GM12865 (cell line): ENCODE measurements at regions not wholly inside any gene's neighbourhood (a gene's known extent, or its start where the extent isn't known, plus 50 kb on each side); places are given as distances from the start of the nearest gene placed in this dataset.
A peak's percentile ranks its signal among the peaks of the same experiment; 100 is the strongest.
"Not testable (repeated sequence)": the region's sequence is repeated elsewhere in the genome, so short reads cannot be mapped to it uniquely, and the experiment has no call there.

Experiments used
- DNase-seq: peaks from one replicate; pipeline ENCODE4 v3.0.0; 2010; ENCODE audit warnings: low read depth
- H3K4me3 ChIP-seq: 2 replicates; pipeline ENCODE4 v1.5.1; 2011; ENCODE audit warnings: mild to moderate bottlenecking, low read depth, low read length, control low read depth
- CTCF ChIP-seq: IDR thresholded peaks from 2 replicates; pipeline ENCODE4 v1.5.1; 2011; ENCODE audit warnings: low read length, control low read depth, low read depth, inconsistent platforms; ENCODE audit not compliant: insufficient read depth; ENCODE audit errors: missing control alignments

GRCh38 chr16:35102780-35103403 is 1643.5 kb downstream of the TP53TG3F start:
- TF ChIP-seq CTCF, result peak; percentile 33
- no peak for DNase-seq
- no peak overlapping the region for H3K4me3 ChIP-seq

- H3K4me3 ChIP-seq, result not testable (repeated sequence)
These were observed 1652.4 kb downstream of the TP53TG3F start for GRCh38 chr16:35111772-35112171.

GRCh38 chr16:35131429-35131828 is 1672.0 kb downstream of the TP53TG3F start:
- no peak for TF ChIP-seq CTCF
- H3K4me3 ChIP-seq, result no peak overlapping the region
- no peak for DNase-seq

More at GRCh38 chr16:35111772-35112171, 1652.4 kb downstream of the TP53TG3F start:
- DNase-seq, result not testable (repeated sequence)

DNA sequence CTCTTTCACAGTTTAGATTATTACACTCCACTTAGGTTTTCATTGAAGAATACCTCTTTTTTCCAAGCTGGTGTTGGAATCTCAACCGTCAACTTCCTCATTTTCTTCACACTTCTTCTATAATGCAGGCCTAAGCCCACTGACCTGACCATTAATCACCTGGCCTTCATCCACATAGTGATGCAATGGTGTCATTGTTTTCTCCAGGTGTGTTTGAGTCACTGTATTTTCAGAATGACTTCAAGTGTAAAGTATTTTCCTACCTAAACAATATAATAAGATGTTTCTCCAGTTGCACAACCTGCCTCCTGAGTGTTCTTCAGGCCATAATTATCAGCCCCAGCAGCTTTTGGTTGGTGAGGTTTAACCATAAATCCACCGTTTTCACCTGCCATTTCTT is 1675.1 kb downstream of the TP53TG3F start:
- no peak for TF ChIP-seq CTCF
- H3K4me3 ChIP-seq, result no peak overlapping the region
- no peak for DNase-seq

DNA sequence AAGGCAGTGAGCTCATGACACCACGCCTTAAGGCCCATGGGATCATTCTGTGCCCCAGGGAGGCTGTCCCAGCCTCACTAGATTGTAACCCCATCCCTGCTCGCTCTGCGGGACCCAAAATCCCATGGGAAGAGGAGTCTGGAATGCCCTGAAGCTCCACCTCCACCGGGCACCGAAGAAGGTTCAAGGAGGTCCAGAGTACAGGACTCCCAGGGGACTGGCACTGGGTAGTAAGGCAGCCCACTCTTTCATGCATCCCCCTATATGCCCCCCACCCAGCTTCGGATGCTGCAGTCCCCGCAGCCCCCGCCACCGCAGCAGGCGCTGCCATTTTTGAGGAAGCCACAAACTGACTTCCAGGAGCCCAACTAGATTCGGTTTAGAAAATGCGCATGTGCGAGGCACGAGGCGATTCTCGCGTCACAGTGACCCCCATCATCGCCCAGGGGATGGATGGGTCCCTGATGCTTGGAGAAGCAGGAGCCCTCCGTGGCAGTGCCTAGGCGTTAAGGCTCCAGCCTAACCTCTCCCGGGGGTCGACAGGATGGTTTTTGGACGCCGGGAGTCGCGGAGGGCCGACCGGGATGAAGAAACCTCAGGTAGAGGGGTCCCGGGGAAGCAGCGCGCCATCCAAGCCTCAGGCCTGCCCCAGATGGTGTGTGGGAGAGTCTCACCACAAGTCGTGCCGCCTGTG is 1681.0 kb downstream of the TP53TG3F start:
- no peak overlapping the region for H3K4me3 ChIP-seq
- DNase-seq, result no peak
- no peak for TF ChIP-seq CTCF

GRCh38 chr16:35141303-35141702 is 1681.9 kb downstream of the TP53TG3F start:
- no peak overlapping the region for H3K4me3 ChIP-seq
- no peak for TF ChIP-seq CTCF
- DNase-seq, result no peak

DNA sequence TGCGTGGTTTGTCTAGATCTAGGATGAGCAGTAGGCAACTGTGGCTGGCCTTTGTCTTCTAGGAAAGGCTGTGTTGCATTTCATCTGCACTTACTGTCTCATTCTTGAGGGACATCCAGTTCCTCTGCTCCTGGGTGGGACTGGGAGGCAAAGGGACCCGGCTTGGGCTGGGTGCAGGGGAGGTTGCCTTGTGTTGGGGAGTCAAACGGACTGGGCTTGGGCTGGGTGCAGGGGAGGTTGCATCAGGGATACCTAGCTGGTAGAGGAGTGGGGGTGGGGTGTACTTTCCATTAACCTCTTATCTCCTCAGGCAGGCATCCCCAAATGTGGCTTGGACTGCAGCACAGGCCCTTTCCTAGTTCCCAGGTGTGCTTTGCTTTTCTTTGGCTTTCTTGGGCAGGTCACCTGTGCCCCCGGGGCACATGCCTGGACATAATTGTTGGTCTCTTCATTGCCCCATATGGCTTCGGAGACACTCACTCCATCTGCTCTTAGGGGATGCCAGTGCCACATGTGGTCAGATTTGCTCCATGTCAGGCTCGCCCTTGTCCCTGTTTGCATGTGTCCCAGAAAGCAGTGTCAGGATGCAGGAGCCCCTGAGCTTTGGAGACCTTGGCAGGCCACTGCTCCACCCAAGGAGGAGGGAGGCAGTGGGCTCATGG is 1682.9 kb downstream of the TP53TG3F start:
- TF ChIP-seq CTCF, result no peak
- no peak for DNase-seq

More for the DNA sequence above, 1682.9 kb downstream of the TP53TG3F start:
- H3K4me3 ChIP-seq, result no peak overlapping the region
